ENCODE measurements at regions not wholly inside any gene's neighbourhood (a gene's known extent, or its start where the extent isn't known, plus 50 kb on each side); places are given as distances from the start of the nearest gene placed in this dataset.

- no peak for TF ChIP-seq CTCF (IDR thresholded peaks at IDR 0.05)
- TF ChIP-seq POLR2A (IDR thresholded peaks at IDR 0.05): no peak
- no peaks in the 10 kb centered on the region for H3K27me3 ChIP-seq
- H3K36me3 ChIP-seq: no peaks in the 10 kb centered on the region
- no peak for DNase-seq
- 53 to 63% methylated on average over 5 of the region's 5 CpGs for WGBS, 2 donors
- no peaks in the 10 kb centered on the region for H3K4me1 ChIP-seq
- intact Hi-C loops (cut with DNase I): no loop called here
- H3K27ac ChIP-seq: no peak overlapping the region
- H3K9me3 ChIP-seq: peaks cover 0 to 7% (median 0%) of the 10 kb centered on the region in 3 donors
- no peak overlapping the region for H3K4me3 ChIP-seq
Observed at GRCh38 chr11:41666951-41667653, 207.7 kb upstream of the LRRC4C start.

- no peak for TF ChIP-seq CTCF (IDR thresholded peaks at IDR 0.05)
- H3K4me1 ChIP-seq: no peaks in the 10 kb centered on the region
- no peak overlapping the region for H3K27ac ChIP-seq
- 89 to 93% methylated on average over 1 of the region's 1 CpG for WGBS, 2 donors
- no peak for DNase-seq
- H3K4me3 ChIP-seq: no peak overlapping the region
- H3K36me3 ChIP-seq: no peaks in the 10 kb centered on the region
- intact Hi-C loops (cut with DNase I): no loop called here
- no peaks in the 10 kb centered on the region for H3K27me3 ChIP-seq
- no peaks in the 10 kb centered on the region for H3K9me3 ChIP-seq
Observed at GRCh38 chr11:41675205-41675604, 215.8 kb upstream of the LRRC4C start.

GRCh38 chr11:41713030-41713429 lies 253.6 kb upstream of the LRRC4C start:
- H3K27ac ChIP-seq: no peak overlapping the region
- WGBS, 2 donors: 62 to 68% methylated on average over 3 of the region's 3 CpGs
- no peak for TF ChIP-seq CTCF (IDR thresholded peaks at IDR 0.05)
- no peak for TF ChIP-seq POLR2A (IDR thresholded peaks at IDR 0.05)
- no peak overlapping the region for H3K4me3 ChIP-seq
- H3K27me3 ChIP-seq: no peaks in the 10 kb centered on the region
- H3K4me1 ChIP-seq: no peaks in the 10 kb centered on the region
- intact Hi-C loops (cut with DNase I): no loop called here
- no peak for DNase-seq
- no peaks in the 10 kb centered on the region for H3K9me3 ChIP-seq
- no peaks in the 10 kb centered on the region for H3K36me3 ChIP-seq

- WGBS, 2 donors: 79 to 80% methylated on average over 2 of the region's 2 CpGs
- no peaks in the 10 kb centered on the region for H3K36me3 ChIP-seq
- H3K9me3 ChIP-seq: no peaks in the 10 kb centered on the region
- no peaks in the 10 kb centered on the region for H3K4me1 ChIP-seq
- no peak overlapping the region for H3K4me3 ChIP-seq
- H3K27me3 ChIP-seq: no peaks in the 10 kb centered on the region
- H3K27ac ChIP-seq: no peak overlapping the region
- TF ChIP-seq POLR2A (IDR thresholded peaks at IDR 0.05) (no peak), CTCF (IDR thresholded peaks at IDR 0.05) (no peak)
- DNase-seq: no peak
- intact Hi-C loops (cut with DNase I): no loop called here
Observed at GRCh38 chr11:41714101-41714500, 254.6 kb upstream of the LRRC4C start.

GRCh38 chr11:41716862-41717261 lies 257.4 kb upstream of the LRRC4C start:
- no peak for DNase-seq
- Histone ChIP-seq H3K36me3 (no peaks in the 10 kb centered on the region), H3K9me3 (no peaks in the 10 kb centered on the region), H3K4me1 (no peaks in the 10 kb centered on the region), H3K27ac (no peak overlapping the region), H3K27me3 (no peaks in the 10 kb centered on the region), H3K4me3 (no peak overlapping the region)
- WGBS, 2 donors: 73 to 76% methylated on average over 3 of the region's 3 CpGs
- intact Hi-C loops (cut with DNase I): no loop called here
- TF ChIP-seq CTCF (IDR thresholded peaks at IDR 0.05) (no peak), POLR2A (IDR thresholded peaks at IDR 0.05) (no peak)

Measured in esophagus squamous epithelium (tissue), 5 donors.